SJSA1 (cell line): ENCODE measurements at regions not wholly inside any gene's neighbourhood (a gene's known extent, or its start where the extent isn't known, plus 50 kb on each side); places are given as distances from the start of the nearest gene placed in this dataset.
A peak's percentile ranks its signal among the peaks of the same experiment; 100 is the strongest.

ENCODE experiments used
- DNase-seq, 2 experiments: peaks; one replicate each; pipeline ENCODE4 v3.0.0-alpha.2; 2015 to 2020; ENCODE audit warnings: low spot score in 2 of 2, low read depth in 1 of 2
- H3K27ac ChIP-seq: fragments of 250-450 bp; sonication (Bioruptor Pico); 2 replicates; pipeline ENCODE4 v1.5.1; 2020; ENCODE audit warnings: mild to moderate bottlenecking, moderate library complexity
- H3K27me3 ChIP-seq: fragments of 250-450 bp; sonication (Bioruptor Pico); replicated peaks from 2 replicates; pipeline ENCODE4 v1.5.1; 2020; ENCODE audit warnings: mild to moderate bottlenecking, moderate library complexity
- H3K36me3 ChIP-seq: fragments of 250-450 bp; sonication (Bioruptor Pico); 2 replicates; pipeline ENCODE4 v1.5.1; 2020; ENCODE audit warnings: mild to moderate bottlenecking
- H3K4me1 ChIP-seq: fragments of 250-450 bp; sonication (Bioruptor Pico); replicated peaks from 2 replicates; pipeline ENCODE4 v1.6.1; 2021; ENCODE audit warnings: mild to moderate bottlenecking
- H3K4me3 ChIP-seq: fragments of 250-450 bp; sonication (Bioruptor Pico); 2 replicates; pipeline ENCODE4 v1.5.1; 2020; ENCODE audit warnings: mild to moderate bottlenecking
- H3K9me3 ChIP-seq: fragments of 250-450 bp; sonication (Bioruptor Pico); replicated peaks from 2 replicates; pipeline ENCODE4 v1.5.1; 2020; ENCODE audit warnings: mild to moderate bottlenecking

DNA sequence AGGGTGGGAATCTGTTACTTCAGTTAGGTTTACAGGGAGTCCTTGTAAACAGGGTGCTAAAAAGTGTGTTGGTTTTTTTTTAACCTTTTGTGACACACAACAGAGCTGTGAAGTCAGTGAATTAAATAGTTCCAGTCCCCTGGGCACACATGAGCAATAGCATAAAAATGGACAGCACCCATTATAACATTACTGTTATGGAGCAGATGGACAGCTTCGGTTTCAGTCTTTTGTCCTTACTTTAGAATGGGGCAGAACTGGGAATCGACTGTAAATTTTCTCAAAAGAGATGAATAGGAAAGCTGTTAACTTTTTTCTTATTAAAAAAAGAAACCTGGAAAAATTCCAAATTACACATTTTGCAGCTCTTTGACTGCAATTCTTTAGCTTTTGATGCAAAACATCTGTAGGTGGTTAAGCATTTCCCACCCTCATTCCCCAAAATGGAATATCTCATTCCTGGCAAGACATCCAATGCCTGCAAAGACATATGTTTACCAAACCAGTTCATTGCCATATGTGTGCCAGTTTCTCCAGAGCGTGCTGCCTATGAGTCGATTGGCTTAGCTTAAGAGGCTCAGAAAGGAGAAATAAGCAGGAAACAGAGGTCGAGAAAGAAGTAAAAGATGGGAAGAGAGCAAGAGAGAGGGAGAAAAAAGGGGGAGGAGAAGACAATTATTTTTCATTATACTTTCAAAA is 212.3 kb upstream of the TMEM161B start:
- H3K36me3 ChIP-seq: no peaks in the 10 kb centered on the region
- H3K4me3 ChIP-seq: no peak overlapping the region
- peaks cover 25% of the 10 kb centered on the region for H3K4me1 ChIP-seq
- no peaks in the 10 kb centered on the region for H3K27me3 ChIP-seq
- H3K9me3 ChIP-seq: no peaks in the 10 kb centered on the region
- no peak overlapping the region for H3K27ac ChIP-seq
- peak in 1 of 2 experiments; percentile 27 for DNase-seq

DNA sequence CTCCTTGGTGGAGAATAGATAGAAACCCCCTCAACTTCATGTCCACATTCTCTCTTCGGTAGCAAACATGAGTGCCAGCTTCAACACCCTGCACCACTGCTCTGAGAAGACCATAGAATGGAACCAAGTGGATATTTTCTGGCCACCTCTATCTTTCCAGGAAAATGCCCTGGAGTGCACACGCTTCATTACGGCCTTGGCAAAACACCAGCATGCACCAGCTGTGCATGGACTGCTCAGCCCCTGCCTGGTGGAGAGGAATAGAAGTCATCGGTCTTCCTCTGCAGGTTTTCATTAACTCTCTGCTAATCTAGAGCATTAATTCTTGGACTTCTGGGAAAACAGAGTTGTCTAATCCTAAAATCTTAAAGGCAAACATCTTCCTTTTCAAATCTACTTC is 211.6 kb upstream of the TMEM161B start:
- Histone ChIP-seq H3K27ac (no peak overlapping the region), H3K27me3 (no peaks in the 10 kb centered on the region), H3K4me3 (no peak overlapping the region), H3K9me3 (no peaks in the 10 kb centered on the region), H3K4me1 (peaks cover 25% of the 10 kb centered on the region), H3K36me3 (no peaks in the 10 kb centered on the region)
- no peak for DNase-seq

GRCh38 chr5:88474574-88474973 is 205.9 kb upstream of the TMEM161B start:
- DNase-seq: no peak

GRCh38 chr5:88470745-88471144 is 202.1 kb upstream of the TMEM161B start:
- Histone ChIP-seq H3K4me3 (no peak overlapping the region), H3K4me1 (no peaks in the 10 kb centered on the region), H3K36me3 (no peaks in the 10 kb centered on the region), H3K27ac (no peak overlapping the region), H3K27me3 (no peaks in the 10 kb centered on the region), H3K9me3 (0 out of 2 replicates have a peak, but pooled peaks cover 2% of the 10 kb centered on the region)
- DNase-seq: no peak

More at GRCh38 chr5:88474574-88474973, 205.9 kb upstream of the TMEM161B start:
- Histone ChIP-seq H3K36me3 (no peaks in the 10 kb centered on the region), H3K27me3 (no peaks in the 10 kb centered on the region), H3K27ac (no peak overlapping the region), H3K4me3 (no peak overlapping the region), H3K9me3 (no peaks in the 10 kb centered on the region), H3K4me1 (no peaks in the 10 kb centered on the region)

DNA sequence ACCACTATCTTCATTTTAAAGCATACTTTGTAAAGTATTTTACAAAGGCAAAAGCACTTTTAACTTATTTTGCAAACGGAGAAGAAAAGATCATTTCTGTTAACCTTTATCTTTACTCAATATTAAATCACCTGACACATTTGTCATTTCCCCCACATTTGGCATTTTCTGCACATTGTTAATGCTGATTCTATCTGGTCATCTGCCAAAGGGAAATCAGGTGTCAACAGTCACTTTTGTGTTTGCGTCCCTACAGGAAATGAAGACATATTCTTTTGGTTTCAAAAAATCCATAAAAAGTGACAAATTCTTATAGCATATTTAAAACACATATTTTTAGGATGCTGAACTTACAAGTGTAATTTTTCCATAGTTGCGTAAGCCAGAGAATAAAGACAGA is 191.3 kb upstream of the TMEM161B start:
- no peak for DNase-seq
- no peaks in the 10 kb centered on the region for H3K4me1 ChIP-seq

DNA sequence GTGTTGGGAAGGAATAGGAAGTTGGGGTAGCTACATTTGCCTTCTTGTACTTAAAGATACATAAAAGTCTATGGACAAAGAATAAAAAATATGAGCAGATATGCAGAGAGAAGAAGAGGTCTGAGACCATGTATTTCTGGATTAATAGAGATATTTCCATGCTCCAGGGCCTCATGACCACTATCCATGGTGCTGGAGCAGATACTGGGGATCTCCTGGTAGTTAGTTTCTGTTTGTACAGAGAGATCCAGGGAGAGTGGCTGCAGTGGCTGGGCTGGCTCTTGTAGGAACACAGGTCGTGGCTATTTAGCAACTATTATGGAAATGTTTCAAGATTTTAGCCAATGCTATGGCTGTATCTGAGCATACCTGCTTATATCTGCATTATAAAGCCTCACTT is 184.2 kb upstream of the TMEM161B start:
- H3K9me3 ChIP-seq: no peaks in the 10 kb centered on the region
- no peak overlapping the region for H3K4me3 ChIP-seq
- no peak for DNase-seq
- no peaks in the 10 kb centered on the region for H3K36me3 ChIP-seq
- H3K27ac ChIP-seq: no peak overlapping the region
- H3K4me1 ChIP-seq: no peaks in the 10 kb centered on the region
- 0 out of 2 replicates have a peak, but pooled peaks cover 3% of the 10 kb centered on the region for H3K27me3 ChIP-seq

More for the DNA sequence above, 191.3 kb upstream of the TMEM161B start:
- Histone ChIP-seq H3K36me3 (no peaks in the 10 kb centered on the region), H3K4me3 (no peak overlapping the region), H3K27ac (no peak overlapping the region), H3K9me3 (no peaks in the 10 kb centered on the region), H3K27me3 (no peaks in the 10 kb centered on the region)

DNA sequence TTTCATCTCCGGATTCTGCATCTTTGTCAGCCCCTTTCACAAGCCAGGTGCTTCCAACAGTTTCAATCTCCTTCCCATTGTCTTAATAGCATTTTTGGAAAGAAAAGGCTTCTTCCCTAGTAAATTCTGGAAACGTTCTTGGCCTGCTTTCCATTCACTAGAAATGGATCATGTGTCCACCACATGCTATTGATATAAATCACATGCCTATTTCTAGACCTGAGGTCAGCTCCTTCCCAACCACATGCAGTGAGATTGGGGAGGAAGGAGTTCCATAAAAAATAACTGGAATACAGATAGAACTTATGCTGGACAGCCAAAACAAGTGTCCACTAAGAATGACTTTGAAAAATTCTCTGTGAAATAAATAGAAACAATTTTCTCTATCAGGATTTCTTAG is 181.6 kb upstream of the TMEM161B start:
- no peak overlapping the region for H3K4me3 ChIP-seq
- 0 out of 2 replicates have a peak, but pooled peaks cover 3% of the 10 kb centered on the region for H3K27me3 ChIP-seq
- H3K4me1 ChIP-seq: no peaks in the 10 kb centered on the region
- H3K27ac ChIP-seq: no peak overlapping the region
- no peaks in the 10 kb centered on the region for H3K9me3 ChIP-seq
- no peak for DNase-seq
- no peaks in the 10 kb centered on the region for H3K36me3 ChIP-seq

GRCh38 chr5:88438006-88438405 is 169.4 kb upstream of the TMEM161B start:
- peak; percentile 54 to 69 for DNase-seq
- H3K4me1 ChIP-seq: peaks cover 12% of the 10 kb centered on the region
- no peaks in the 10 kb centered on the region for H3K36me3 ChIP-seq
- H3K27ac ChIP-seq: no peak overlapping the region
- no peak overlapping the region for H3K4me3 ChIP-seq
- 0 out of 2 replicates have a peak, but pooled peaks cover 2% of the 10 kb centered on the region for H3K9me3 ChIP-seq
- H3K27me3 ChIP-seq: no peaks in the 10 kb centered on the region

GRCh38 chr5:88436290-88436689 is 167.6 kb upstream of the TMEM161B start:
- H3K4me3 ChIP-seq: no peak overlapping the region
- no peak for DNase-seq
- H3K27me3 ChIP-seq: no peaks in the 10 kb centered on the region
- peaks cover 12% of the 10 kb centered on the region for H3K4me1 ChIP-seq
- no peaks in the 10 kb centered on the region for H3K36me3 ChIP-seq
- H3K9me3 ChIP-seq: 0 out of 2 replicates have a peak, but pooled peaks cover 2% of the 10 kb centered on the region
- no peak overlapping the region for H3K27ac ChIP-seq

GRCh38 chr5:88428633-88429032 is 160.0 kb upstream of the TMEM161B start:
- no peak overlapping the region for H3K4me3 ChIP-seq
- H3K4me1 ChIP-seq: no peaks in the 10 kb centered on the region
- H3K27me3 ChIP-seq: no peaks in the 10 kb centered on the region
- DNase-seq: no peak
- H3K9me3 ChIP-seq: no peaks in the 10 kb centered on the region
- H3K27ac ChIP-seq: no peak overlapping the region
- no peaks in the 10 kb centered on the region for H3K36me3 ChIP-seq

DNA sequence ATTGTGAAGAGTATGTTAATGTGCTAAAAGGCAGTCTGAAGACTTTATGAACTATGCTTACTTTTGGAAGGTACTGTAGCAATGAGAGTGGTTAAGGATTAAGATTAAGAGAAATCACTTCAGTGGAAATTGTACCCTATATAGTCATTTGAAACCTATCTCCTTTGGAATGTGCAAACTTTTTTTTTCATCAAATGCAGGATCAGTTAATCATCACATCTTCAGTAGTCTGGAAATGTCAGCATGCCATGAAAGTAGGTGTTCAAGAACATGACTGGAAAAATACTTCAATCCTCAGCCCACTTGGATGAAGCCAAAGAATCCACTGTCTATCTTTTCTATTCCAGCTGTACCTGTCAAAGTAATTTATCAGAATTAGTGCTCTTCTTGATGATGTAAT is 157.8 kb upstream of the TMEM161B start:
- DNase-seq: no peak
- H3K27me3 ChIP-seq: no peaks in the 10 kb centered on the region

DNA sequence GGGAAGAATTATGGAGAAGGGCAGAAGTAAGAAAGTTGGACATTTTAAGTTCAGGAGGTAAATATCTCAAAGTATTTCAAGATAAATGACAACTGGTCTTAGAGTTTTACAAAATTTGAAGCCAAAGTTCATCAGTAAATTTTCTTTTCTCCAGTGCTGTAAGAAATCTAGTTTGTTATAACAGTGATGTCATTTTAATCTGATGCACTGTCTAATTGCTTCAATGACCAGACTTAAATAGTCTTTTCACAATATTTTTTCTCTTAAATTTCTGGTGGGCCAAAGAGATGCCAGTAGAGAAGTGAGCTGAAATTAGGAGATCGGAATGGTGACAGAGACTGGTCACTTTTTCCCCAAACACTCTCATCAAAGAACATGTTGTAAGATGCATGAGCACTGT is 156.5 kb upstream of the TMEM161B start:
- no peaks in the 10 kb centered on the region for H3K4me1 ChIP-seq
- DNase-seq: no peak
- no peaks in the 10 kb centered on the region for H3K27me3 ChIP-seq
- no peaks in the 10 kb centered on the region for H3K9me3 ChIP-seq
- H3K36me3 ChIP-seq: no peaks in the 10 kb centered on the region
- no peak overlapping the region for H3K4me3 ChIP-seq
- H3K27ac ChIP-seq: no peak overlapping the region

More for the DNA sequence above, 157.8 kb upstream of the TMEM161B start:
- Histone ChIP-seq H3K4me1 (no peaks in the 10 kb centered on the region), H3K27ac (no peak overlapping the region), H3K36me3 (no peaks in the 10 kb centered on the region), H3K9me3 (no peaks in the 10 kb centered on the region), H3K4me3 (no peak overlapping the region)

DNA sequence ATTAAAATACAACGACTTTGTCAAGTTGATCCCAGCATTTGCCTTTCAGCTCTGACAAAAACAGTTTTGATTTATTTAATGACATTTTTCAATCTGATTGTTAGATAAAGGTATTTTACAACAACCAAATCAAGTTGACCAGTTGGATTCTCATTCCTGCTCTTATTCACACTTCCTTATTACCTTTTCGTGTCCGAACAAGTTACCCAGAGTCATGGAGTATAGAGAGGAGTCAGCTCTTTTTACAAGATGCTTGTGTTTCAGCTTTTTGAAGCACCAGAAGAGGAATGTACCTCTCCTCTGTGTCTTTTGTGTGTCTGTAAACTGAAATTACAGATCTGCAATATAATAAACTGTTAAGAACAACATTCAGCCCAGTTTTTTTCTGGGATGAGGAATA is 151.3 kb upstream of the TMEM161B start:
- Histone ChIP-seq H3K9me3 (no peaks in the 10 kb centered on the region), H3K4me3 (no peak overlapping the region), H3K36me3 (no peaks in the 10 kb centered on the region), H3K4me1 (no peaks in the 10 kb centered on the region), H3K27me3 (no peaks in the 10 kb centered on the region), H3K27ac (no peak overlapping the region)
- no peak for DNase-seq

GRCh38 chr5:88407341-88407740 is 138.7 kb upstream of the TMEM161B start:
- H3K4me3 ChIP-seq: no peak overlapping the region
- peaks cover 5% of the 10 kb centered on the region for H3K4me1 ChIP-seq
- no peak for DNase-seq
- H3K36me3 ChIP-seq: no peaks in the 10 kb centered on the region
- H3K27me3 ChIP-seq: peaks cover 3% of the 10 kb centered on the region; the same call in 1 of the 2 replicates
- no peaks in the 10 kb centered on the region for H3K9me3 ChIP-seq
- no peak overlapping the region for H3K27ac ChIP-seq

GRCh38 chr5:88405783-88406182 is 137.1 kb upstream of the TMEM161B start:
- Histone ChIP-seq H3K9me3 (no peaks in the 10 kb centered on the region), H3K36me3 (no peaks in the 10 kb centered on the region), H3K4me3 (no peak overlapping the region), H3K27ac (no peak overlapping the region), H3K27me3 (peaks cover 3% of the 10 kb centered on the region; the same call in 1 of the 2 replicates), H3K4me1 (peaks cover 5% of the 10 kb centered on the region)
- peak in 1 of 2 experiments; percentile 9 for DNase-seq
